ENCODE measurements at regions not wholly inside any gene's neighbourhood (a gene's known extent, or its start where the extent isn't known, plus 50 kb on each side); places are given as distances from the start of the nearest gene placed in this dataset.
A peak's percentile ranks its signal among the peaks of the same experiment; 100 is the strongest.

DNA sequence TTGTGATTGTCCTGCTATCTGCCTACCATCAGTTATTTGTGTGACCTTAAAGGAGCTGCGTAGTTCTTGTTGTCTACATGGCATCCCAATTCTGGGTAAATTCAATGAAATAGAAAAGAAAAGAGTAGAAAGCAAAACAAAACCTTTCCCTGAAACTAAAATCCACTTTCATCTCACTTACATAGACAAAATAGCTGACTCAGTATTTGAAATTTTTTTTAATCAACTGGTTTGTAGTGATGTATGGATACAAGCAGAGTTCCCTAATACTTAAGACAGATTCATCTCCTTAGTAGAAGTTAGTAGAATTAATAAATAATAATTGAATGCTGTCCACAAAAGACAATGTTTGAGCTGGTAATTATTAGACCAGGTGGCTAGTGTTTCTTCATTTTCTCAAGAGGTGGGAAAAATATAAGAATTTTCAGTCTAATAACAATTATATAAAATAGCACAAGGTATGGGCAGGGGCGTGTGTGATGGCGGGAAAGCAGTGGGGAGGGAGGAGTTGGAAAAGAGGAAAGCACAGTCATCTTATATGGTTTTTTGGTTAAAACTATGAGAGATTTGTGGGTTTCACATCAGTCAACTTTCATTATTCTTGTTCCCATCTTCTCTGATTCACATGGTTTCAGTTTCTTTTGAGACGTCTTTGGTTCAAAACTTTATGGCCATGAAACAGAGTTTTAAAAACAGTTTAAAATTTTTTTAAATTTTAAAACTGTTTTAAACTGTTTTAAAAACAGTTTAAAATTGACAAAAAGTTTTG lies 275.2 kb downstream of the SPRY1 start:
- H3K9me2 ChIP-seq (replicated peaks; ENCODE audit: insufficient read depth, low read length): no peaks in the 10 kb centered on the region
- TF ChIP-seq EZH2phosphoT487 (IDR thresholded peaks at IDR 0.05; ENCODE audit: low read length) (0 out of 2 replicates have a peak, but pooled peaks have one; percentile 63), EZH2 (optimal IDR thresholded peaks at IDR 0.05; ENCODE audit: low read depth, low read length) (no peak)
- H3K36me3 ChIP-seq (replicated peaks; ENCODE audit: insufficient read depth, low read length): no peaks in the 10 kb centered on the region
- H3K9me3 ChIP-seq (replicated peaks; ENCODE audit: insufficient read depth, low read length): no peaks in the 10 kb centered on the region
- no peak overlapping the region for H2AFZ ChIP-seq (ENCODE audit: low read length)
- H3K27ac ChIP-seq (ENCODE audit: low read length): no peak overlapping the region
- H4K20me1 ChIP-seq (ENCODE audit: insufficient read depth, low read length): no peaks in the 10 kb centered on the region
- no peaks in the 10 kb centered on the region for H3K79me2 ChIP-seq (ENCODE audit: low read length)
- DNase-seq: peak; percentile 82
- H3F3A ChIP-seq (ENCODE audit: insufficient read depth, low read length): 0 out of 2 replicates have a peak, but pooled peaks cover 3% of the 10 kb centered on the region
- no peak overlapping the region for H3K4me3 ChIP-seq (ENCODE audit: low read length)
- H3K4me2 ChIP-seq (ENCODE audit: low read depth, low read length): no peak overlapping the region
- peaks cover 90% of the 10 kb centered on the region for H3K27me3 ChIP-seq (replicated peaks; ENCODE audit: insufficient read depth, low read length)
- 0 out of 2 replicates have a peak, but pooled peaks cover 9% of the 10 kb centered on the region for H3K4me1 ChIP-seq (ENCODE audit: low read length)
- no peak overlapping the region for H3K9ac ChIP-seq (ENCODE audit: low read length)

DNA sequence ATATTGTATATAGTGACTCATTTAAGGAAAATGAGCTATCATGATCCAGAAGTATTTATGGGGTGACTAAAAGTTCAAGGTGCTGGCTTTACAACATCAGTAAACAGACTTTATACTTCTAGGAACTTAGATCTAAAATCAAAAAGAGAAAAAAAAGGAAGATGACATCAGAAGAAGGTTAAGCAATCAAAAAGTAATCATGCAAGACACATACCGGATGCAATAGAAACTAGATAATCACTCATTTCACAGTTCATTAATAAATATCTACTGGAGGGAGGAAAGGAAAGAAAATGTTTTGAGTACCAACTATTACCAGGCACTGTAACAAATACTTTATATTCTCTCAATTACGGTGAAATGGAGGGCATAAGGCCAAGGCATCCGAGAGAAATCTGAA lies 276.4 kb downstream of the SPRY1 start:
- no peak for TF ChIP-seq EZH2phosphoT487 (IDR thresholded peaks at IDR 0.05; ENCODE audit: low read length)
- H3K4me3 ChIP-seq (ENCODE audit: low read length): no peak overlapping the region
- H3K9ac ChIP-seq (ENCODE audit: low read length): no peak overlapping the region

DNA sequence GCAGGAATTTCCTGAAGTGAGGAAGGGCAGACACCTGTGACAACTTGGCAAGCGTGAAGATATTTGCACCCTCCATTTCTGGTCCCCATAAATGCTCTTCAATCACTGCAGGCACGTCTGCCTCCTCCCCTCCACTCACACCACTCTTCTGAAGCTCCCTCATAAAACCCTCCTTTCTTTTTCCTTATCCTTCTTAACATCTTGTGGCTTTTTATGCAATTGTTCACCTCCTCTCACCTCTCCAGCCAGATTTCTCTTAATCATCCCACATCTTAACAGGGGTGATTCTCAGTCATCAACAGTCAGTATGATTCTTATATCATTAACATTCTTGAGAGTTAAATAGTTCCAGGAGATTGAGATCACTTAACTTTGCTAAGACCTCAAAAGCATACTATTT lies 277.4 kb downstream of the SPRY1 start:
- H3K79me2 ChIP-seq (ENCODE audit: low read length): no peaks in the 10 kb centered on the region
- H4K20me1 ChIP-seq (ENCODE audit: insufficient read depth, low read length): no peaks in the 10 kb centered on the region
- H3F3A ChIP-seq (ENCODE audit: insufficient read depth, low read length): 0 out of 2 replicates have a peak, but pooled peaks cover 3% of the 10 kb centered on the region
- no peak overlapping the region for H3K27ac ChIP-seq (ENCODE audit: low read length)
- no peak overlapping the region for H3K4me3 ChIP-seq (ENCODE audit: low read length)
- H3K9me3 ChIP-seq (replicated peaks; ENCODE audit: insufficient read depth, low read length): no peaks in the 10 kb centered on the region
- TF ChIP-seq EZH2phosphoT487 (IDR thresholded peaks at IDR 0.05; ENCODE audit: low read length): no peak
- TF ChIP-seq, protein P1, sequence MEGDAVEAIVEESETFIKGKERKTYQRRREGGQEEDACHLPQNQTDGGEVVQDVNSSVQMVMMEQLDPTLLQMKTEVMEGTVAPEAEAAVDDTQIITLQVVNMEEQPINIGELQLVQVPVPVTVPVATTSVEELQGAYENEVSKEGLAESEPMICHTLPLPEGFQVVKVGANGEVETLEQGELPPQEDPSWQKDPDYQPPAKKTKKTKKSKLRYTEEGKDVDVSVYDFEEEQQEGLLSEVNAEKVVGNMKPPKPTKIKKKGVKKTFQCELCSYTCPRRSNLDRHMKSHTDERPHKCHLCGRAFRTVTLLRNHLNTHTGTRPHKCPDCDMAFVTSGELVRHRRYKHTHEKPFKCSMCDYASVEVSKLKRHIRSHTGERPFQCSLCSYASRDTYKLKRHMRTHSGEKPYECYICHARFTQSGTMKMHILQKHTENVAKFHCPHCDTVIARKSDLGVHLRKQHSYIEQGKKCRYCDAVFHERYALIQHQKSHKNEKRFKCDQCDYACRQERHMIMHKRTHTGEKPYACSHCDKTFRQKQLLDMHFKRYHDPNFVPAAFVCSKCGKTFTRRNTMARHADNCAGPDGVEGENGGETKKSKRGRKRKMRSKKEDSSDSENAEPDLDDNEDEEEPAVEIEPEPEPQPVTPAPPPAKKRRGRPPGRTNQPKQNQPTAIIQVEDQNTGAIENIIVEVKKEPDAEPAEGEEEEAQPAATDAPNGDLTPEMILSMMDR (IDR thresholded peaks at IDR 0.05; ENCODE audit: low read length): no peak
- TF ChIP-seq EZH2 (optimal IDR thresholded peaks at IDR 0.05; ENCODE audit: low read depth, low read length): no peak
- no peak overlapping the region for H3K4me2 ChIP-seq (ENCODE audit: low read depth, low read length)
- H3K27me3 ChIP-seq (replicated peaks; ENCODE audit: insufficient read depth, low read length): peaks cover 89% of the 10 kb centered on the region
- H3K36me3 ChIP-seq (replicated peaks; ENCODE audit: insufficient read depth, low read length): no peaks in the 10 kb centered on the region
- DNase-seq: no peak
- 0 out of 2 replicates have a peak, but pooled peaks cover 9% of the 10 kb centered on the region for H3K4me1 ChIP-seq (ENCODE audit: low read length)
- H2AFZ ChIP-seq (ENCODE audit: low read length): no peak overlapping the region
- no peak overlapping the region for H3K9ac ChIP-seq (ENCODE audit: low read length)
- no peaks in the 10 kb centered on the region for H3K9me2 ChIP-seq (replicated peaks; ENCODE audit: insufficient read depth, low read length)

More for the DNA sequence above, 276.4 kb downstream of the SPRY1 start:
- Histone ChIP-seq H3K4me2 (ENCODE audit: low read depth, low read length) (no peak overlapping the region), H3K9me2 (replicated peaks; ENCODE audit: insufficient read depth, low read length) (no peaks in the 10 kb centered on the region), H3K9me3 (replicated peaks; ENCODE audit: insufficient read depth, low read length) (no peaks in the 10 kb centered on the region), H4K20me1 (ENCODE audit: insufficient read depth, low read length) (no peaks in the 10 kb centered on the region), H3K27me3 (replicated peaks; ENCODE audit: insufficient read depth, low read length) (peaks cover 89% of the 10 kb centered on the region), H3K36me3 (replicated peaks; ENCODE audit: insufficient read depth, low read length) (no peaks in the 10 kb centered on the region), H3F3A (ENCODE audit: insufficient read depth, low read length) (0 out of 2 replicates have a peak, but pooled peaks cover 3% of the 10 kb centered on the region), H2AFZ (ENCODE audit: low read length) (no peak overlapping the region), H3K27ac (ENCODE audit: low read length) (no peak overlapping the region), H3K4me1 (ENCODE audit: low read length) (0 out of 2 replicates have a peak, but pooled peaks cover 9% of the 10 kb centered on the region), H3K79me2 (ENCODE audit: low read length) (no peaks in the 10 kb centered on the region)
- DNase-seq: no peak

DNA sequence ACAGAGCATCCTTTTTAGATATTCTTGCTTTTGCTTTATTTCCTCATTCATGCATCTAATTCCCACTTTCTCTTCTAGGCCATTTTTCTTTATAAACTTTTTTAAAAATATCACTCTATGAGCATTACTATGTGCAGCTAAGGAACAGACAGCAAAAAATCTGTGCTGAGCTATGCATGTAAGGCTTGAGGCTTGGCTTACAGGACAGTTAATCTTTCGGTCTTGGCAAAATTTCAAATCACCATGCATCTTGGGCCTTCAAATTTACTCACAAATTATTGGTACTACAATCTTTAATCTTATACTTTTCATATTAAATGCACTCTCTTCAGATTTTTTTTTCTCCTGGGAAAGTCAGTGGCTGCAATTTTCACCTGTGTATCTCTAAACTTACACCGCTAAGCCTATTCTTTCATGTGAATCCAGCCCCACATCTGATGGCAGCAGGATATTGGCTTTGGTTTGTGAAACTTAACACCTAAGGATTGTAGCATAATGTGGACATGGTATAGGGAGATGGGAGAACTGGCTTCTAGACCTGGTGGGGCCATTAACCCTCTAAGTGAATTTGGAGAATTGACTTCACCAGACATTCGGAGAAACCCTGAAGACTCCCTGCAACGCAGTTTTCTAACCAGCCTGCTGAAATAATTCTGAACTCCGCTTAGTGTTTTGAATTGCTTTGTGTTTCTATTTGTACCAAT lies 278.3 kb downstream of the SPRY1 start:
- peaks cover 83% of the 10 kb centered on the region for H3K27me3 ChIP-seq (replicated peaks; ENCODE audit: insufficient read depth, low read length)
- H4K20me1 ChIP-seq (ENCODE audit: insufficient read depth, low read length): no peaks in the 10 kb centered on the region
- DNase-seq: no peak

More for the DNA sequence above, 278.3 kb downstream of the SPRY1 start:
- no peak overlapping the region for H3K4me2 ChIP-seq (ENCODE audit: low read depth, low read length)
- no peaks in the 10 kb centered on the region for H3K9me3 ChIP-seq (replicated peaks; ENCODE audit: insufficient read depth, low read length)
- no peaks in the 10 kb centered on the region for H3K79me2 ChIP-seq (ENCODE audit: low read length)
- TF ChIP-seq EZH2 (optimal IDR thresholded peaks at IDR 0.05; ENCODE audit: low read depth, low read length) (no peak), EZH2phosphoT487 (IDR thresholded peaks at IDR 0.05; ENCODE audit: low read length) (no peak)
- TF ChIP-seq, protein P1 (IDR thresholded peaks at IDR 0.05; ENCODE audit: low read length): no peak
- H3K27ac ChIP-seq (ENCODE audit: low read length): no peak overlapping the region
- 0 out of 2 replicates have a peak, but pooled peaks cover 3% of the 10 kb centered on the region for H3F3A ChIP-seq (ENCODE audit: insufficient read depth, low read length)
- no peak overlapping the region for H2AFZ ChIP-seq (ENCODE audit: low read length)
- H3K4me3 ChIP-seq (ENCODE audit: low read length): no peak overlapping the region
- no peak overlapping the region for H3K9ac ChIP-seq (ENCODE audit: low read length)
- H3K36me3 ChIP-seq (replicated peaks; ENCODE audit: insufficient read depth, low read length): no peaks in the 10 kb centered on the region
- H3K4me1 ChIP-seq (ENCODE audit: low read length): 0 out of 2 replicates have a peak, but pooled peaks cover 9% of the 10 kb centered on the region
- H3K9me2 ChIP-seq (replicated peaks; ENCODE audit: insufficient read depth, low read length): no peaks in the 10 kb centered on the region

All from MM.1S (cell line).